ENCODE measurements at regions not wholly inside any gene's neighbourhood (a gene's known extent, or its start where the extent isn't known, plus 50 kb on each side); places are given as distances from the start of the nearest gene placed in this dataset.

DNA sequence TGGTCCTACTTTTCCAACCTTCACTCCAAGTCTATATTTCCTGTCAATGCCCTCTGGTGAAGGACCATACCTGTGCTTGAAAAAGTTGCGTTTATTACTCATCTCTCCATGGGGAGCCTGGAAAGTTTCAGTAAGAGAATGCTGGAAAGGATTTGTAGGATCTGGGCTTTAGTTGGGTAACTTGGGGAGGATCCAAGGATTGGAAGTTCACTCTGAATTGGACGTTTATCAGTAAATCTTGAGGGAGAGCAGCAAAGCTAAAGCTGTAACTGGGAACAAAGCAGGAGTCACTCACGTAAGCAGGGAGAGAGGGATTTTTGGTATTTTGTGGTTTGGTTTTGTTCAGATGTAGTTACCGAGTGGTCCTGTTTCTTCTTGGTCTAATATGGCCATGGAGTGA, 51.4 kb upstream of the NPVF start:
- no peaks in the 10 kb centered on the region for H3K4me1 ChIP-seq
- intact Hi-C loops (cut with DNase I): no loop called here
- no peaks in the 10 kb centered on the region for H3K9me3 ChIP-seq
- H3K27ac ChIP-seq: no peak overlapping the region
- no peak for TF ChIP-seq CTCF (IDR thresholded peaks at IDR 0.05)
- no peak for DNase-seq
- ATAC-seq: no peak
- H3K36me3 ChIP-seq: no peaks in the 10 kb centered on the region
- no peak overlapping the region for H3K4me3 ChIP-seq
- H3K27me3 ChIP-seq (ENCODE audit: low read depth): no peaks in the 10 kb centered on the region

DNA sequence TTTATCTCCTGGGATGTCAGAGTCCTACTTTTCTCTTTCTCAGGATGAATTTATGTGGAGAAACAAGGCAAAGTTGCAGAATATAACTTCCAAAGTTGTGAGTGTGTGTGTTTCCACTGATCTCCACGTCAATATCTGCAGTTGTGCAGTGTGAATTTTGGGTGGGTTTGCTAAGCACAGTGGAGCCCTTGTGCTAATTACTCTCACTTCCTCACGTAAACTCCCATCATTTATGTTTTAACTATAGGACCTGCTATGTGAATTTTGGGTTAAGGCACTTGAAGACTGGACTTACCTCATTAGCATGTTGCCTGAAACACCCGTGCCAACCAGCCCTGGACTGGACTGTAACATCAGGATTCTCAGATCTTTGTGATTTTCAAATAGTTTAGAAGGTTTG, 51.9 kb upstream of the NPVF start:
- Histone ChIP-seq H3K36me3 (no peaks in the 10 kb centered on the region), H3K27ac (no peak overlapping the region), H3K4me3 (no peak overlapping the region), H3K27me3 (ENCODE audit: low read depth) (no peaks in the 10 kb centered on the region), H3K4me1 (no peaks in the 10 kb centered on the region), H3K9me3 (no peaks in the 10 kb centered on the region)
- ATAC-seq (no peak), DNase-seq (no peak)
- intact Hi-C loops (cut with DNase I): no loop called here
- TF ChIP-seq CTCF (IDR thresholded peaks at IDR 0.05): no peak

DNA sequence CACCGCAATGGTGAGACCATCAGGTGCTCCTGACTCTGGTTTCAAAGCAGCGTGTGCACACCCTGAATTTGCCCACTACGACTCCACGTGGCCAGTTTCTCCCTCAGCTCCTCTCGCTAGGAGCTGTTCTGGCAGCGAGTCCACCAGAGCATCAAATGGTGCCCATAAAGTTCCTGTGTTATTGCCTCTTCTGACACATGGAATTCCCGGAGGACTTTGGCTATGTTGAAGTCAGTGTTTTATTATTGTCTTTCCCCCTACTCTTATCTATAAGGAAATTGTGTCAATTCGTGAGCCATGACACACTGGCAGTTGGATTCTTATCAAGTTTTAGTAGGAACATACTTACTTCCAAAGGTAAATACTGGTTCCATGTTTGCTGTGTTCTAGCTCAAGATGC, 53.9 kb upstream of the NPVF start:
- no peak for TF ChIP-seq CTCF (IDR thresholded peaks at IDR 0.05)
- intact Hi-C loops (cut with DNase I): no loop called here
- ATAC-seq: no peak

DNA sequence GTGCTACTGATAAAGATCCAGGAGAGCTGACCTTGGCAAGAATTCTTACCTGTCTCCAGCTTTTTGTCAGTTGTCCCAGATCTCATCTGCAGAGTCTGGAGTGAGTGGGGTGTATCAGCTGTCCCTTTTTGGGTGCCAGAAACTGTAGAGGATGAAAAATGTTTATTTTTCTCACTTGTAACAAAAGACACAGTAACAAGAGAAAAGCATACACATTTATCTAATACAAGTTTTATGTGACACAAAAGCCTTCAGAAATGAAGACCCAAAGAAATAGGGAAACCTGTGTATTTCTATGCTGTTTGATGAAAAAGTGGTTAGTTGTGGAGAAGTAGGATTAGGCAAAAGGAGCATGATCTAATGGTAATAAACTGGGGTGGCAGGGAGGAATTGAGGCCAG, 58.5 kb upstream of the NPVF start:
- no peak for ATAC-seq
- H3K4me1 ChIP-seq: no peaks in the 10 kb centered on the region
- no peak for TF ChIP-seq CTCF (IDR thresholded peaks at IDR 0.05)
- H3K27me3 ChIP-seq (ENCODE audit: low read depth): no peaks in the 10 kb centered on the region
- no peak overlapping the region for H3K27ac ChIP-seq
- H3K9me3 ChIP-seq: no peaks in the 10 kb centered on the region
- no peak for DNase-seq
- H3K4me3 ChIP-seq: no peak overlapping the region
- no peaks in the 10 kb centered on the region for H3K36me3 ChIP-seq
- intact Hi-C loops (cut with DNase I): no loop called here

More for the DNA sequence above, 53.9 kb upstream of the NPVF start:
- Histone ChIP-seq H3K4me3 (no peak overlapping the region), H3K36me3 (no peaks in the 10 kb centered on the region), H3K27me3 (ENCODE audit: low read depth) (no peaks in the 10 kb centered on the region), H3K9me3 (no peaks in the 10 kb centered on the region), H3K4me1 (no peaks in the 10 kb centered on the region), H3K27ac (no peak overlapping the region)
- DNase-seq: no peak

GRCh38 chr7:25287291-25287690, 59.0 kb upstream of the NPVF start:
- Histone ChIP-seq H3K4me1 (no peaks in the 10 kb centered on the region), H3K27me3 (ENCODE audit: low read depth) (no peaks in the 10 kb centered on the region), H3K36me3 (no peaks in the 10 kb centered on the region), H3K27ac (no peak overlapping the region), H3K4me3 (no peak overlapping the region), H3K9me3 (no peaks in the 10 kb centered on the region)
- no peak for ATAC-seq
- intact Hi-C loops (cut with DNase I): no loop called here
- DNase-seq: no peak
- no peak for TF ChIP-seq CTCF (IDR thresholded peaks at IDR 0.05)

Measured in lower lobe of right lung (tissue), 2 donors.